Vagina (tissue), 2 donors: ENCODE measurements at regions not wholly inside any gene's neighbourhood (a gene's known extent, or its start where the extent isn't known, plus 50 kb on each side); places are given as distances from the start of the nearest gene placed in this dataset.

ENCODE experiments used
- POLR2A ChIP-seq, 2 donors: fragments of 450-650 bp; IDR thresholded peaks; one replicate each; pipeline ENCODE4 v1.6.1; 2017; ENCODE audit warnings: antibody characterized with exemption in 2 of 2, mild to moderate bottlenecking in 2 of 2, moderate library complexity in 2 of 2
- TF ChIP-seq, protein P1 (sequence below), 3 experiments: fragments of 450-650 bp in 2 of 3; fragments of 200-600 bp in 1 of 3; sonication (generic) in 1 of 3; IDR thresholded peaks; one replicate each; pipeline ENCODE4 v1.5.1; 2017 to 2019; ENCODE audit warnings: antibody characterized with exemption in 3 of 3, mild to moderate bottlenecking in 2 of 3, moderate library complexity in 2 of 3

DNA sequence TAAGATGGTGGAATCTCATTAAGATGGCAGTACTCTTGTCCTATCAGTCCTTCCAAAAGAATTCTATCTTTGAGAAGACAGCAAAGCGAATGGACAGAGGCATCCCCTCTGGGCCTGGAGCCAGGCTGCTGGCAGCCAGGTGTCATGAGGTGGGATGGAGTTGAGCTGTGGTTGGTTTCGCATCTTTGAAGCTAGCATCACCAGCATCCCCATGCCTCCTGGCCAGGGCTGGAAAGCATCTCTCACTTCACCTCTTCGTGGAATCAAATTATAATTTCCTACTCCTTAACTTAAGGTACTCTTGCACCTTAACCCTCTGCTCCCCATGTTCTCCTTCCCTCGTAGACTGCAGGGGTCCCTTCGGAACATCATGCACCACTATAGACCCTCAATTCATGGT, 248.3 kb downstream of the GADD45G start:
- no peak for TF ChIP-seq POLR2A (IDR thresholded peaks at IDR 0.05)
- TF ChIP-seq, protein P1, sequence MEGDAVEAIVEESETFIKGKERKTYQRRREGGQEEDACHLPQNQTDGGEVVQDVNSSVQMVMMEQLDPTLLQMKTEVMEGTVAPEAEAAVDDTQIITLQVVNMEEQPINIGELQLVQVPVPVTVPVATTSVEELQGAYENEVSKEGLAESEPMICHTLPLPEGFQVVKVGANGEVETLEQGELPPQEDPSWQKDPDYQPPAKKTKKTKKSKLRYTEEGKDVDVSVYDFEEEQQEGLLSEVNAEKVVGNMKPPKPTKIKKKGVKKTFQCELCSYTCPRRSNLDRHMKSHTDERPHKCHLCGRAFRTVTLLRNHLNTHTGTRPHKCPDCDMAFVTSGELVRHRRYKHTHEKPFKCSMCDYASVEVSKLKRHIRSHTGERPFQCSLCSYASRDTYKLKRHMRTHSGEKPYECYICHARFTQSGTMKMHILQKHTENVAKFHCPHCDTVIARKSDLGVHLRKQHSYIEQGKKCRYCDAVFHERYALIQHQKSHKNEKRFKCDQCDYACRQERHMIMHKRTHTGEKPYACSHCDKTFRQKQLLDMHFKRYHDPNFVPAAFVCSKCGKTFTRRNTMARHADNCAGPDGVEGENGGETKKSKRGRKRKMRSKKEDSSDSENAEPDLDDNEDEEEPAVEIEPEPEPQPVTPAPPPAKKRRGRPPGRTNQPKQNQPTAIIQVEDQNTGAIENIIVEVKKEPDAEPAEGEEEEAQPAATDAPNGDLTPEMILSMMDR (IDR thresholded peaks at IDR 0.05), result no peak
